Fibroblast of gingiva (primary cell): ENCODE measurements at regions not wholly inside any gene's neighbourhood (a gene's known extent, or its start where the extent isn't known, plus 50 kb on each side); places are given as distances from the start of the nearest gene placed in this dataset.
"Not testable (repeated sequence)": the region's sequence is repeated elsewhere in the genome, so short reads cannot be mapped to it uniquely, and the experiment has no call there.

Experiments used
- DNase-seq: peaks from one replicate; pipeline ENCODE4 v3.0.0-alpha.2; 2011; ENCODE audit warnings: low read depth

GRCh38 chr12:88816201-88816600 lies 235.9 kb upstream of the KITLG start:
- no peak for DNase-seq

GRCh38 chr12:88814779-88815178 lies 234.5 kb upstream of the KITLG start:
- DNase-seq, result no peak

- no peak for DNase-seq
Observed at GRCh38 chr12:88812610-88813009, 232.3 kb upstream of the KITLG start.

- DNase-seq, result no peak
Observed at GRCh38 chr12:88810806-88811205, 230.5 kb upstream of the KITLG start.

GRCh38 chr12:88809841-88810240 lies 229.6 kb upstream of the KITLG start:
- DNase-seq, result not testable (repeated sequence)

- no peak for DNase-seq
Observed at GRCh38 chr12:88805692-88806091, 225.4 kb upstream of the KITLG start.

GRCh38 chr12:88805286-88805685 lies 225.0 kb upstream of the KITLG start:
- peak; percentile 92 for DNase-seq

- DNase-seq, result no peak
Observed at GRCh38 chr12:88802096-88802706, 221.9 kb upstream of the KITLG start.

- DNase-seq, result no peak
Observed at GRCh38 chr12:88801227-88802095, 221.2 kb upstream of the KITLG start.

GRCh38 chr12:88793096-88793495 lies 212.8 kb upstream of the KITLG start:
- DNase-seq, result peak; percentile 16

GRCh38 chr12:88790231-88790630 lies 210.0 kb upstream of the KITLG start:
- no peak for DNase-seq

GRCh38 chr12:88784166-88784565 lies 203.9 kb upstream of the KITLG start:
- DNase-seq, result no peak

GRCh38 chr12:88782351-88782750 lies 202.1 kb upstream of the KITLG start:
- DNase-seq, result no peak

- no peak for DNase-seq
Observed at GRCh38 chr12:88781909-88782308, 201.6 kb upstream of the KITLG start.

- no peak for DNase-seq
Observed at GRCh38 chr12:88778064-88778463, 197.8 kb upstream of the KITLG start.

GRCh38 chr12:88775742-88776151 lies 195.5 kb upstream of the KITLG start:
- DNase-seq, result no peak

GRCh38 chr12:88767699-88768098 lies 187.4 kb upstream of the KITLG start:
- DNase-seq, result no peak

GRCh38 chr12:88764781-88765480 lies 184.7 kb upstream of the KITLG start:
- peak; percentile 90 for DNase-seq

- peak; percentile 24 for DNase-seq
Observed at GRCh38 chr12:88763536-88764100, 183.3 kb upstream of the KITLG start.

- no peak for DNase-seq
Observed at GRCh38 chr12:88758176-88758575, 177.9 kb upstream of the KITLG start.

- no peak for DNase-seq
Observed at GRCh38 chr12:88756917-88757316, 176.6 kb upstream of the KITLG start.

- no peak for DNase-seq
Observed at GRCh38 chr12:88756153-88756552, 175.9 kb upstream of the KITLG start.

- no peak for DNase-seq
Observed at GRCh38 chr12:88753707-88754106, 173.4 kb upstream of the KITLG start.
